Coronary artery (tissue), 2 donors: ENCODE measurements at regions not wholly inside any gene's neighbourhood (a gene's known extent, or its start where the extent isn't known, plus 50 kb on each side); places are given as distances from the start of the nearest gene placed in this dataset.

Experiments
- DNase-seq: peaks from one replicate; pipeline ENCODE4 v3.0.0-alpha.2; 2017; ENCODE audit warnings: low spot score
- H3K27ac ChIP-seq, 2 donors: fragments of 200-600 bp; sonication (generic); one replicate each; pipeline ENCODE4 v1.5.1; 2016 to 2019
- H3K4me3 ChIP-seq: fragments of 200-600 bp; sonication (generic); 2 replicates; pipeline ENCODE4 v1.5.1; 2016; ENCODE audit warnings: mild to moderate bottlenecking, moderate library complexity
- TF ChIP-seq, protein P1 (sequence below): fragments of 200-600 bp; sonication (generic); IDR thresholded peaks from one replicate; pipeline ENCODE4 v1.5.1; 2019; ENCODE audit warnings: antibody characterized with exemption

DNA sequence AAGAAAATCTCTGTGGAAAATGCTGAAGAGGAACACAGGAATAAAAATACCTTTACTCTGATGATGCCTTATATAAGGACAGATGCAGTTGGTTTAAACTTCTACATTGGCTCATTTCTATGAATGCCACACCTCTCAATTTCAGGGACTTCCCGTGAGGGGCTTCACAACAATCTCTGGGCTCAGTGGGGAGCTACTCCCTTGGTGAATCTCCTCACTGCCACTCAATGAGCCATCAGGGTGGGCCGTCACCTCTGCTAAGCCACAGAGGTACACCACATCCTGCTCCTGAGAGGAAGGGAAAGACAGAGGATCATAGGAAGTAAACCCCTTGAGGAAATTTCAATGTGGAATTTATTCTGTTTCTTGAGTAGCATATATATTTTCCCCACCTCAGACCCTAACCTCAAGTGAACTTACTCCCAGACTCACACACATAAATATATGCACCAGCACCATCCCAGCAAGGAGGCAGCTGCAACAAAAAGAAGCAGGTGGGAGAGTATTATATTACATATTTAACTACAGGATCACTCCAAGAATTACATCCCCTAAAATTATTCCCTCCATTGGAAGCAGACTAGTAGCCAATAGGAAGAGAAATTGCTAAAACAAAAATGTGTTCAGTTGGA is 63.3 kb upstream of the PRSS1 start:
- TF ChIP-seq, protein P1, sequence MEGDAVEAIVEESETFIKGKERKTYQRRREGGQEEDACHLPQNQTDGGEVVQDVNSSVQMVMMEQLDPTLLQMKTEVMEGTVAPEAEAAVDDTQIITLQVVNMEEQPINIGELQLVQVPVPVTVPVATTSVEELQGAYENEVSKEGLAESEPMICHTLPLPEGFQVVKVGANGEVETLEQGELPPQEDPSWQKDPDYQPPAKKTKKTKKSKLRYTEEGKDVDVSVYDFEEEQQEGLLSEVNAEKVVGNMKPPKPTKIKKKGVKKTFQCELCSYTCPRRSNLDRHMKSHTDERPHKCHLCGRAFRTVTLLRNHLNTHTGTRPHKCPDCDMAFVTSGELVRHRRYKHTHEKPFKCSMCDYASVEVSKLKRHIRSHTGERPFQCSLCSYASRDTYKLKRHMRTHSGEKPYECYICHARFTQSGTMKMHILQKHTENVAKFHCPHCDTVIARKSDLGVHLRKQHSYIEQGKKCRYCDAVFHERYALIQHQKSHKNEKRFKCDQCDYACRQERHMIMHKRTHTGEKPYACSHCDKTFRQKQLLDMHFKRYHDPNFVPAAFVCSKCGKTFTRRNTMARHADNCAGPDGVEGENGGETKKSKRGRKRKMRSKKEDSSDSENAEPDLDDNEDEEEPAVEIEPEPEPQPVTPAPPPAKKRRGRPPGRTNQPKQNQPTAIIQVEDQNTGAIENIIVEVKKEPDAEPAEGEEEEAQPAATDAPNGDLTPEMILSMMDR, result no peak

DNA sequence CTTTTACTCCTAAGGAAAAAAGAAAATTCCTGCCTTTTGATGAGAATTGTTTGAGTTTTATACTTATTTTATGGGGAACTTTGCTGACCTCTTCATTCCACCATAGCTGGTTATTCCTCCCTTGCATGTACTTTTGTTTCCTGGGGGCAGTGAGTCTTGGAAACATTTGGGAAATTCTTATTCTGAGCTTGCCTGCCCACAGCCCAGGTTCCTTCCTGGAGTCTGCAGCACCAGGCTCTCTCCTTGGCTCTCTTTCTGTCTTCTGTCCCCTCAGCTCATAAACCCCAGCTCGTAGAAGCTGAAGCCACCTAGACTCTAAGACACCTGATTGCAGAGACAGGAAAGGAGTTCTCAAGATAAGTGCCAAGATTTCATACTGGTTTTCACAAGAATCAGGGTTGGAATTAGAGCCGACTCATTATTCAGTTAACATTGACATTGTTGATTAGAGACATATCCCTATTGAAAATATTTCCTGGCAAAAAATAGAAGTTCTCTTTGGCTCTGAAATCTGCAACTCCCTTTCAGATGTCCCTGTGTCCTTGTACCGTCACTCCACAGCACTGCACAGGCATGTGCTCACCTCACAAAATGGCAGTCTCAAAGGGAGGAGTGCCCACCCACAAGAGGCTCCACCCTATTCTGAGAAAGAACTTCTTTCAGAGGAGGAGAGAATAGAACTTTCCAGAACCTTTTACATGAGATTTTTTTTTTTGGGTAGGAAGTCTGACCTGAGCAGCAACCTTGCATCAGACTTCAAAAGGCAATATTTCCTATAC is 67.8 kb upstream of the PRSS1 start:
- no peak overlapping the region for H3K27ac ChIP-seq
- no peak for DNase-seq
- no peak overlapping the region for H3K4me3 ChIP-seq
- TF ChIP-seq, protein P1, result no peak

More for the DNA sequence above, 63.3 kb upstream of the PRSS1 start:
- H3K27ac ChIP-seq, result no peak overlapping the region
- DNase-seq, result no peak
- no peak overlapping the region for H3K4me3 ChIP-seq

DNA sequence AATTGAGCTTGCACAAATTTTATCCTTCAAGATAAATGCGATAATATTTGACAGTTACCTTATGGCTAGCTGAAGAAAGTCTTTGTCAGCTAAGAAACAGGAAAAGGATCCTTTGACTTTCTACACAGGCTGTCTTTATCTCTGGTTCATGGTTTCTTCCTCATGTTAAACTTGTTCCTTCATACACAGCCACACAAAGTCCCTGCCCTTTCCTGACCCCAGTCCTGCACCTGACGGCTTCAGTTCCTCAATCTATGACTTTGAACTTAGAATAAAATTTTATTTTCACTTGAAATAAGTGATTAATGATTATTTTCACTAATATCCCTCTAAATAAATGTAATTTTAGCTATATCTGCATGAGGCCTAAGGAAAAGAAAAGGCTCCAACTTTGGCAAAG is 77.8 kb upstream of the PRSS1 start:
- no peak overlapping the region for H3K4me3 ChIP-seq
- TF ChIP-seq, protein P1, result no peak
- no peak overlapping the region for H3K27ac ChIP-seq
- no peak for DNase-seq

DNA sequence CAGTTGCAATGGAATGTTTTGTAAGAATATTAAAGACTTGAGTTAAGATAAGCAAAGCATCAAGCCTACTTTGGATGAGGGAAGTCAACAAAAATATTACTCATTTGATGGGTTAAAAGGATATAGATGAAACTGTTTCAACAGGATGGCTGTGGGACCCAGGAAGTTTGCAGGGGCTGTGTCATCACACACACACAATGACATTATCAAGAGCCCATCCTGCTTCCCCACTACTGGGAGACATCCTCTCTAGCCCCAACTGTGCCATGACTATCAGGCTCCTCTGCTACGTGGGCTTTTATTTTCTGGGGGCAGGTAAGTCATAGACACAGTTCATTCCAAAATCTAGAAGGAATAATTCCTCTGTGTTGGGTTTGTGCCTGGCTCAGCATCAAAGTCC is 78.8 kb upstream of the PRSS1 start:
- H3K27ac ChIP-seq, result no peak overlapping the region
- H3K4me3 ChIP-seq, result no peak overlapping the region
- TF ChIP-seq, protein P1, result no peak
- no peak for DNase-seq

DNA sequence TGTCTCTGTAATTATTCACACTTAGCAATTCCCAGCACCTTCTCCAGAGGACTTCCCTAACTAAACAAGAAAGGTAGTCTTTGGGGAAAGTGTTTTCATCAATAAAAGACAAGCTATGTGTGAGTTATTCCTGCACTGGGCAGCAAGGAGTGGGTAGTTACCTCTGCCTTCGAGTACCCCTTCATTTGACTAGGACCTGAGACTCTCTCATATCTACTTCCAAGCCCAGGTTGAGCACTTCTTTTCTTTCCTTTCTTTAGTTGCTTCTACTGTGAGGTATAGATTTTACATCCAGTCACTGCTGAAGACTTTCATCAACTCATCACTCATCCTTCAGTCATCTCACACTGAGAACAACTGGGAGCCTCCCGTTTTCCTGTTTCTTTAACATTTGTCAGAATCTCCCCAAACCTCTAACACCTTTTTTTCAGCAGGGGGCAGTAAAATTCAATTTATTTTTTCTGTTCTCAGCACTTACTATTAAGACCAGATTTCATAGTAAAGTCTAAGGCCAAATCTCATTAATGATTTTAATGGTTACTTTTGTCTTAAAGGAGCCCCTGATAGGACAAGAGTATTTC is 80.1 kb upstream of the PRSS1 start:
- DNase-seq, result no peak
- H3K4me3 ChIP-seq, result no peak overlapping the region
- no peak overlapping the region for H3K27ac ChIP-seq
- TF ChIP-seq, protein P1, result peak; percentile 35

DNA sequence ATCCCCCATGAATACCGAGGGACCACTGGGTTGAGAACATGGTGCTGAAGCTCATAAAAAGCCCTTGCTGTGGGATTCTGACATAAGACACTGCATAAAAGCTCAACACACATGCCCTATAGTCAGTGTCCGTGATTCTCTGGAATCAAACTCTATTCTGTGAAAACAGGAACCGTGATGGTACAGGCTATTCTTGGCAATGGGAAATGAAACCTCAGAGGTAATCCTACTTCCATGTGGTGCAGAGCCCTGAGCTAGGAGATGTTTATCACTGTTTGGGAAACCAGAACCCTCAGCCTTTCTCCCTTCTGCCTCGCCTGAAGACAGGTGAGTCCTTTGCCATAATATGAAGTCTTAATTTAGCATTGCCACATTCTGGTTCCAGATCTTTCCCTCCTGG is 80.8 kb upstream of the PRSS1 start:
- no peak overlapping the region for H3K27ac ChIP-seq
- no peak overlapping the region for H3K4me3 ChIP-seq
- no peak for DNase-seq
- TF ChIP-seq, protein P1, result no peak

DNA sequence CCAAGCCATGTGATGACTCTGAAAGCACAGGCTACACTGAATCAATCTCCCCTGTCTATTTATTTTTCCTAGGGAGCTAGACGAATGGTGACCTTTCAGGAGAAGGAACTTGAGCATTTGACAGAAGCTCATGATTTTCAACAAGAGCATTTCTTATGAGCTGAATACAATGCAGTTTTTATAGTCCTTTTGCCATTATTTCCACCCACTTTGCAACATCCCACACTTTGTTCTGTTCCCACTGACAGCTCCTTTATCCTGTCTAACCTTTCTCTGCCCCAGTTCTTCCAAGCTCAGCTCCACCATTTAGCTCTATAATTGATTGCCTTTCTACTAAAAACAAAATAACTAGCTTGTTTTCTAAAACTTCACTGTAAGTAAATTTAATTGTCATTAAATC is 91.9 kb upstream of the PRSS1 start:
- Histone ChIP-seq H3K4me3 (no peak overlapping the region), H3K27ac (no peak overlapping the region)
- TF ChIP-seq, protein P1, result no peak
- no peak for DNase-seq
